Activated T-cell treated with anti-CD3 and anti-CD28 coated beads, Interleukin-2, amount 50 U/mL, for 48 hours (primary cell): ENCODE measurements at regions not wholly inside any gene's neighbourhood (a gene's known extent, or its start where the extent isn't known, plus 50 kb on each side); places are given as distances from the start of the nearest gene placed in this dataset.
"Not testable (repeated sequence)": the region's sequence is repeated elsewhere in the genome, so short reads cannot be mapped to it uniquely, and the experiment has no call there.

Experiments used
- DNase-seq, 2 experiments: peaks; one replicate each; pipeline ENCODE4 v3.0.0-alpha.2; 2020

DNA sequence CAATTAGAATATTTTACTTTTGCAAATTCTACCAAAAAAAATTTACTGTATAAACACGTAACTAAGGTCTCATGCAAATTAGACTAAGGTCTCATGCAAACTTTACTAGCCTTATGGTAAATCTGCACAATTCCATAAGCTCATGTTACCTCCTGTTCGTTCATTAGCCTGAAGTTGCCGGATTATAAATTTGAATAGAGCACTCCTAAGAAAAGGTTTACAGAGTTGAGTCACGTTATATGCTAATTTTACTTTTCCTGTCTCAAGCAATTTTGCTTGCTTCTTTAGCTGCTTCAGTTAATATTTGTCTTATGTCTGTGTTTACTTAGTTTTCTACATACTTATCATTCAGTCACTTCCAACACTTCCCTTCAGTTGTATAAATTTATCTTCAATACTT, 1434.0 kb upstream of the EYS start:
- DNase-seq = no peak

DNA sequence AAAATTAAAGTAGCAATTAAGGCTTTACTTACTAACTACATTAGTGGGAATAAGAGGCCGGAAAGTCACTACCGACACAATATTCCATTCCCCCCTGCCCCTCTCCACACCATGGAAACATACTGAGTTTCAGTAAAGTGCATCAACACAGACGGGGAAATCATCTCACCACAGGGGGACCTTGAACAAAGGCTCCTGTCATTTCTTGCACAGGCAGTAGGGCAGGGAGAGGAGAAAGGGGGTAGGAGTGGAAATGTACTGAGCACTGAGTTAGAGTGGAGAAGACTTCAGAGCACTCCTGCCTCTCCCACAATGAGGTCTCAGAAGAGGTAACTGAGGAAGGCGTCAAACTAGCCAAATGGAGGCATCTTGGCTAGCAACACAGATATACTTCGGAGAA, 1426.9 kb upstream of the EYS start:
- no peak for DNase-seq

DNA sequence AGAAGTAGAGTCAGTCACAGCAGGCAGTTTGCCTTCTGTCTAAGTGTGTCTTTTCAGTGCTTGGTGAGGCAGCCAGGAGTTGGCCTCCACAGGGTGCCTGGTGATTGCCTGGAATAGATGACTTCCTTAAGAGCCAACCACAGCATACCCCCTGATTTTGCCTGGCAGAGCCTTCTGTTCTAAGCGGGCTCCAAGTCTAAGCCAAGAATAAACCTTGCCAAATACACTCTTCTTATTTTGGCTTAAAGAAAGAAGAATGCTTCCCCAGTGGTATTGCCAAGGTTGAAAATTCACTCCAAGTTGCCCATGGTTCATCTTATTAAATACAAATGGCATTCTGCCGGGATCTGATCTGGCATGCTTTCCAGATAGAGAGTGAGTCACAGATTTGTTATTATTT, 1424.8 kb upstream of the EYS start:
- DNase-seq = no peak

DNA sequence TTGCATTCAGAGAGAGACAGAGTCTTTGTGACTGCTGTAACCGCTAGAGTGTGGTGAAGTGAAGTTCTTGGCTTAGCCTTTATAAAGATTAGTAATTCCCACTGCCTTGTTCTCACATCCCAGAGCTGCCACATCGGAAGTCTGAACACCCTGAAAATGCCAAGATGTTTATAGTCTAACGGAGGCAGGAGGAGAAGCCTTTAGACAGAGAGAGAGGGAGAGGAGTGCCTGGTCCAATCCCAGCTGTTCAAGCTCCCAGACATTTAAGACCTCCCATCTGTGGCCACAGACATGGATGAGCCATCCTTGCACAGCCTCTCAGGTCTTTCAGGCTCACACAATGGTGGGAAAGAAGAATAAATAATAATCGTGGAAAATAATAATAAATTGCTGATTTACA, 1422.8 kb upstream of the EYS start:
- DNase-seq = no peak

DNA sequence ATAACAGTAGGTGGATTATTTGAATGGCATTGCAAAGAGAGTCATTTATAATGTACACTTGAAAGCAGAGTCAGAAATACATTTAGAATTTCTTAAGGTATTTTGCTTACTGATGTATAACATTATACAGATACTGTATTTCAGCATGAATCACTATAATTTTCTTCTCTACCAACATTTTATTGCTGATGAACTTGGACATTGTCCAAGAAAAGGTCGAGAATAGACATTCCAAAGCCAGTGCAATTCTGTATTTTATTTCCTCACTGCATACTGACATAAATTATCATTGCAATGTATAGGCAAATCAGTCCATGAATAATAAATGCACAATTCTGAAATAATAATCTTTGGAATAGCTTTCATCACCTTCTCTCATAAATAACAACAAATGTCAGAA, 1420.0 kb upstream of the EYS start:
- DNase-seq = no peak

DNA sequence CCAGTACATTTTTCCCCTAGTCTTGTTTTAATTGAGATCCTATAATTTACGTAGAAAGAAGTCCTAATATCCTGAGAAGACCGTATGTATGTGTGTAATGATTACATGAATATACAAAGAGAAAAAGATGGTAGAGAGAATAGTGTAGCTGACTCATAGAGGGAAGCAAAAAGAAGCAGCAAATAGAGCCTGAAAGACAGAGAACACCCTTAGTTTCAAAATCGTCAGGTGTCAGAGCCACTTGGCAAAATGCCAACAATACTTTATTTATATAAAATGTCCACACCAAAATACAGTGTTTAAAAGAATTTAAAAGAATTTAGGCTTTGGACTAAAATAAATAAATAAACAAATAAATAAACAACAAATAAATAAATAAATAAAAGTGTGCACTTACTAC, 1414.1 kb upstream of the EYS start:
- no peak for DNase-seq

DNA sequence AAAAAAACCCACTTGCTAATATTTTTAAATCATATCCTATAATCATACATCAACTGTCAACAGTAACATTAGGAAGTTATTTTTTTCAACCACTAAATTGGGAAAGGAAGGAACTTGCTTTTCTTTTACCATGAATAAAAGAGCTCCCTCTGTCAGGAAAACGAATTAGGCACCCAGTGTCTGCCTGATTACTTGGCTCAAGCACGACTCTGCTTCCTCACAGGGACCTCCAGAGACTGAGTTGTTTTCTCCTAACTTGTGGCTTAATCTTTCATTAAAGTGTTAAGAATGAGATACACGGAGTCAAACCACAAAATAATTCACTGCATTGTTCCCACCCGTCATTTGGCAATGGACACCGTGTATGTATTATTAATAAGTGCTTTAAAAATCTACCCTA, 1405.1 kb upstream of the EYS start:
- DNase-seq = no peak

DNA sequence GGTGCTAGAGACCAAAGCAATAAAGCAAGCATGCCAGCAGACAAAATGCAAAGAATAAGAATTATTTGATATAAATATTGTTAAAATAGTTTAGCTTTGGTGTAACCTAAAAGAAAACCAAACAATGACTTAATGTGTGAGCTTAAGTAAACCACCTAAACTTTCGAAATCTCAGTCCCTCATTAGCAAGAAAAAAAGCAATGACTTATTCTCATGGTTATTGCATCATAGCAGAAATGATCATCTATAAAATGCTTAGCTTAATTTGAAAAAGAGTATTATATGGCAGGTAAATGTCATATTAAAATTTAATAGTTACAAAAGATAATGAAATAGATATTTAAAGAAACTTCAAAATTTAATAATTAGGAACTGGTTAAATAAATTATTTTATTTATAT, 1395.7 kb upstream of the EYS start:
- no peak for DNase-seq

DNA sequence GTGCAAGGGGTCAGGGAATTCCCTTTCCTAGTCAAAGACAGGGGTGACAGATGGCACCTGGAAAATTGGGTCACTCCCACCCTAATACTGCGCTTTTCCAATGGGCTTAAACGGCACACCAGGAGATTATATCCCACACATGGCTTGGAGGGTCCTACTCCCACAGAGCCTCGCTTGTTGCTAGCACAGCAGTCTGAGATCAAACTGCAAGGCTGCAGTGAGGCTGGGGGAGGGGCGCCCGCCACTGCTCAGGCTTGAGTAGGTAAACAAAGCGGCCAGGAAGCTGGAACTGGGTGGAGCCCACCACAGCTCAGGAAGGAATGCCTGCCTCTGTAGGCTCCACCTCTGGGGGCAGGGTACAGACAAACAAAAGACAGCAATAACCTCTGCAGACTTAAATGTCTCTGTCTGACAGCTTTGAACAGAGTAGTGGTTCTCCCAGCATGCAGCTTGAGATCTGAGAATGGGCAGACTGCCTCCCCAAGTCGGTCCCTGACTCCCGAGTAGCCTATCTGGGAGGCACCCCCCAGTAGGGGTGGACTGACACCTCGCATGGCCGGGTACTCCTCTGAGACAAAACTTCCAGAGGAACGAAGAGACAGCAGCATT, 1388.7 kb upstream of the EYS start:
- not testable (repeated sequence) for DNase-seq

DNA sequence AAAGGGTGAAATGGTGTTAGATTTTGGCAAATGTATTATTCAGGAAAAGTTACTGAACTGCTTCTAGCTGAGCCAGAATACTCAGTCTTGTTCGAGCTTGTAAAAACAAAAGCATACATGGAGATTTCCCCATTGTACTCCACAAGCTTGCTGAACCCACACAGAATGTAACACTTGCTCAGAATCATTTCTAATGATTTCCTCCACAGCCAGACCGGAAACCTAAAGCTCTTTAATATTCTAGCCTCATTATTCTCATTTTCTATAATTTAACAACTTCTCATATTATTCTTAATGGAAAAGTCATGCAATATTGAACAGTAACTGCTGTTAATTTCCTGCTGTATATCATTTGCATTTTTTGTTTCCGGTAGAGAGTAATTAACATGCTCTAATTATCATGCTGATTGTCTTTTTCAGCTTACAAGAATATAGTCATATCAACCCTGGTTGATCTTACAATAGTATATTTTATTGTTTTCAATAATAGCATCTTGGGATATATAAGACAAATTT, 1387.5 kb upstream of the EYS start:
- DNase-seq = no peak

DNA sequence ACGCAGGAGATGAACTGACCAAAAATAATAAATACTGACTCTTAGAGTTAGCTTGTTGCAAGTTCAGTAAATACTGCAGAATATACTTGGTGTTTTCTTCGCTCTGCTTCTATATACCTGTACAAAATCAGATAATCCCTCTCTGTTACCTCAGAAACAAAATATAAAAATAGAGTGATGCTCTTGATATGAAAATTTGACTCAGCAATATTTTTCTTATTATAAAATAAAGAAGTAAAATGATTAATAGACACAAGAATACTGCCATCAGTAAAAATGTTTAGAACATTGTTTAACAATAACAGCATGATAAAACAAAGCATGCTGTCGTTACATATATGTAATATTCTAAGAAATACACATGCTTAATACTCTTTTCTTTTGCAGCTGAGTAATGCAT, 1366.9 kb upstream of the EYS start:
- no peak for DNase-seq

DNA sequence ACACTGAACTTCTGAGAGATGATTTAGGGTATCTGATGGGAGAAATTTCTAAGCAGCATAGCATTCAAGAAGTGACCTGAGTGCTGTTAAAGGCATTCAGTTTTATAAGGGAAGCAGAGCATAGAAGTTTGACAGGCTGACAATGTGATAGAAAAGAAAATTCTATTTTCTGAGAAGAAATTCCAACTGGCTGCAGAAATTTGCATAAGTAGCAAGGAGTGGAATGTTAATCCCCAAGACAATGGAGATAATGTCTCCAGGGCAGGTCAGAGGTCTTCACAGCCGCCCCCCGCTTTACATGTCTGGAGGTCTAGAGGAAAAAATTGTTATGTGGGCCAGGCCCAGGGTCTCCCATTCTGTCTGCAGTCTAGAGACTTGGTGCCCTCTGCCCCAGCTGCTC, 1361.8 kb upstream of the EYS start:
- no peak for DNase-seq

DNA sequence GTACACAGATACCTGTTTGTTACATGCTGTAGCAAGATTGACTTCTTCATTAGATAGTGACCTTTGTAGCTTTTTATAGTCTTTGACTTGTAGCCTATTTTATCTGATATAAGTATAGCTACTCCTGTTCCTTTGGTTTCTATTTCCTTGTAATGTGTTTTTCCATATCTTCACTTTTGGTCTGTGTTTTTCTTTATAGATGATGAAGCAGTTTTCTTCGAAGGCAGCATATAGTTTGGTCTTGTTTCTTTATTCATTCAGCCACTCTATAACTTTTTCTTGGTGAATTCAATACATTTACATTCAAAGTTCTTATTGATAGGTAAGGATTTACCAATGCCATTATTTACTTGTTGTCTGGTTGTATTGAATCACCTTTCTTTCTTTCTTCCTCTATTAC, 1357.3 kb upstream of the EYS start:
- DNase-seq = no peak

DNA sequence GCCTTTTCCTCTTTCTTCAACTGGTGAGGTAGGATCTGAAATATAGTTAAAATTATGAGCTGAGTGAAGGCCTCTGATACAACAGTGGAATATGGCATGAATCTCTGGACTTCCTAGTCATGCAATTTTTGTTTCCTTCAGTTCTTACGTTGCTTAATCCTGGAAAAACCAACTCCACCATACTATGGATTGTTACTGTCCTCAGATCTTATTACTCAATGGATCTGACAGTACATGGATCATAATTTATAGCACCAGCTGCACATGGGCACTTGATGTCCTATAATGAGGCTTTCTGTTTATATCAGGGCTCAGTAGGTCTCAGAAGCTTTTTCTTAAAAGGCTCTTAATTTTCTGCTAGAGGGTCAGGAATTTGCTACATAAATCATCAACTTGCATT, 1341.0 kb upstream of the EYS start:
- DNase-seq = no peak

DNA sequence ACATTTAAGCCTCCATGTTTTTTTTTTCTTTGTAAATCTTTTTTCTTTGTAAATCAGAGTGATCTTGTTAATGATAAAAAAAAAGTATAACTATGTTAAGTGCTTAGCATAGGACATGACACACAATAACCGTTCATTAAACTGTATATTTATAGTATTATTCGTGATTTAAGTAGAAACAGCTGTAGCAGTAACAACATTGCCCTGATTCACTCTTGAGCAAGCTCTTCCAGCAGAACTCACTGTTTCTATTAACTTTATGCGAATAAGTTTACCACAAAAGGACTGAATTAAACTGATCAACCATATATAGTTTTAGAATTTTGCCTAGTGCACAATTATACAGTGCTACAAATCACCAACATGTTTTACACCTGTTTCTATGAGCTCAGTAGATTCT, 1338.0 kb upstream of the EYS start:
- no peak for DNase-seq

DNA sequence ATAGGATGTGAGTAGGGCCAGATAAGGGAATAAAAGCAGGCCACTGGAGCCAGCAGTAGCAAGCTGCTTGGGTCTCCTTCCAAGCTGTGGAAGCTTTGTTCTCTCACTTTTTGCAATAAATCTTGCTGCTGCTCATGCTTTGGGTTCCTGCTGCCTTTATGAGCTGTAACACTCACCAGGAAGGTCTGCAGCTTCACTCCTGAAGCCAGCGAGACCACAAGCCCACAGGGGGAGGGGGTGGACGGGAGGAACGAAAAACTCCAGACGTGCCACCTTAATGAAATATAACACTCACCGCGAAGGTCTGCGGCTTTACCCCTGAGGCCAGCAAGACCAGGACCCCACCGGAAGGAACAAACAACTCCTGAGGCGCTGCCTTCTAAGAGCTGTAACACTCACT, 1324.4 kb upstream of the EYS start:
- DNase-seq = no peak

DNA sequence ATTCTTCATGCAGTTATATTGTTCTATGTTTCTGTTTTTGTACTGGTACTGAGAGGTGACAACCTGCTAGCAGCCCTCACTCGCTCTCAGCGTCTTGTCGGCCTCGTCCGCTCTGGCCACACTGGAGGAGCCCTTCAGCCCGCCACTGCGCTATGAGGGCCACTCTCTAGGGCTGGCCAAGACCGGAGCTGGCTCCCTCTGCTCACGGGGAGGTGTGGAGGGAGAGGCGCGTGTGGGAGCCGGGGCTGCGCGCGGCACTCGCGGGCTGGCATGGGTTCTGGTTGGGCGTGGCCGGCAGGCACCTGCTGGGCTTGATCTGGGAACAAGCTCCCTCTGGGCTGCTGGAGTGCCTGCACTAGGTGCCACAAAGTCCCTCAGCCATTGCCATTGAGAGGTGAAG, 1323.8 kb upstream of the EYS start:
- no peak for DNase-seq

DNA sequence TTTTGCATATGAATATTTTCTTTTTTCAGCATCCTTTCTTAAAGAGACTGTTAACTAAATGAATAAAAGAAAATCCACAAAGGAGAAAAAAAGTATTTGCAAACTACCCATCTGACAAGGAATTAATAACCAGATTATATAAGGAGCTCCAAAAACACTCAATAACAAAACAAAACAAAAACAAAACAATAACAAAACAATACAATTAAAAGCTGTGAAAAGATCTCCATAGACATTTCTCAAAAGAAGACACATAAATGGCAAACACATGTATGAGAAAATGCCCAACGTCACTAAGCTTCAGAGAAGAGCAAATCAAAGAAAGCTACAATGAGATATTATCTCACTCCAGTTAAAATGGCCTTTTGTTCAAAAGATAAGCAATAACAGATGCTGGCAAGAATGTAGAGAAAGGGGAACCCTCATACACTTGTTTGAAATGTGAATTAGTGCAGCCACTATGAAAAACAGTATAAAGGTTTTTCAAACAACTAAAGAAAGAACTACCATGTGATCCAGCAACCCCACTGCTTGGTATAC, 1310.0 kb upstream of the EYS start:
- DNase-seq = no peak

DNA sequence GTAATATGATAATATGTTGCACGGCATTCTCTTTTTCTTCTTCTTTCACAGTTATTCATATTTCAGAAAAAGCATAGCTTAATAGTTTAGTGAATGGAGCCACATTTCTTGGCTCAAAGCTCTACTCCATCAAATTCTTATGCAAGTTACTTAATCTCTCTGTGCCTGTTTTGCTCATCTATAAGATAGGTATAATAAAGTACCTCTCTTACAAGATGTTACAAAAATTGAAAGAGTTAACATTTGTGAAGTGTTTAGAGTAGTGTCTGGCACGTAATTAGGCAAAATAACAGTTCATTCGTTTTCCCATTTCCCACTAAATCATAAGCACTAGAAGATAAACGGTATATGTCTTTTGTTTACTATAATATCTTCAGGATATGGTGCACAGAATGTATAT, 1304.4 kb upstream of the EYS start:
- DNase-seq = no peak

DNA sequence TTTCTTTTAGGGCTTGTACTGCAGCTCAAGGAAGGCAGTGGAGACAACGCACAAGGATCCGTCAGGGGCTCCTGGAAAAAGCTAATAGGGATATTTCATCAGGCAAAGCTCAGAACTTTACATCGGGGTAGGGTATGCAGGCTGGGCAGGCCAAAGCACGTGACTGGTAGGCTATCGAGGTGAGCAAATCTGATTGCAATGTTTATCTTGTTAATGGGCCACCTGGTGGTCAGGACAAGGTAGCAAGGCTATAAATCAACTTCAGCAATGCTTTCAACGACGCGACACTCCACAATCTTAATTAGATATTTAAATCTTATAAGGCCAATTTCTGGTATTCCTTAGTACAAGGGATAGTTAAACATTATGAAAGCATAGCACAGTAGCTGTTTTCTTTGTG, 1302.8 kb upstream of the EYS start:
- DNase-seq = no peak

DNA sequence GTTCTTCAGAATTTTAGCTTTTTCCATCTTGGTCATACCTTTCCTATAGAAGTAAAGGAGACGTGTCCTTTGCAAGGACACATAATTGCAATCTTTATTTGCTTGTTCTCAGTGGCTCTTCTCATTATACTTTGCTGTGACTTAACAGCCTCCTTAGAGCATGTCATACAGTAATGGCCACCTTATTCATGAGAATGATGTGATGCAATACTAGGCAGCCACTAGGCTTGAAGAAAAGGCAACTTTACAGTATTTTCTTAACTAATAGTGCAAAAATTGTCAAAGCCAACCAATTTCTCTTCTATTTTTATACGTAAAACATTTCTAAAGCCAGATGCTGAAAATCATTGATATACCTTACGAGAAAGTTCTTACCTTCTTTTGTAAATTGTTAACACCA, 1296.8 kb upstream of the EYS start:
- no peak for DNase-seq

DNA sequence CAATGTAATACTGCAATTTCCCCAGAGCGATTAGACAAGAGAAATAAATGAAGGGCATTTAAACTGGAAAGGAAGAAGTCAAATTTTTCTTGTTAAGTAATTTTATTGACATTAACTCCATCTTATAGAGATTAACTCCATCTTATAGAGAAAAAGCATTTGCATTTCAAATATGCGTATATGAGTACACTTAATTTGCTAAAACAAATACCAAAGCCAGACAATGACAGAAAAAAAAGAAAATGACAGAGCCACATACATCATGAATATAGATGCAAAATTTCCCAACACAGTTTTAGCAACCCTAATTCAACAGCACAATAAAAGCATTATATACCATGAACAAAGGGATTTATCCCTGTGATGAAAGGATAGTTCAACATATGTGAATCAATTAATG, 1293.1 kb upstream of the EYS start:
- no peak for DNase-seq

DNA sequence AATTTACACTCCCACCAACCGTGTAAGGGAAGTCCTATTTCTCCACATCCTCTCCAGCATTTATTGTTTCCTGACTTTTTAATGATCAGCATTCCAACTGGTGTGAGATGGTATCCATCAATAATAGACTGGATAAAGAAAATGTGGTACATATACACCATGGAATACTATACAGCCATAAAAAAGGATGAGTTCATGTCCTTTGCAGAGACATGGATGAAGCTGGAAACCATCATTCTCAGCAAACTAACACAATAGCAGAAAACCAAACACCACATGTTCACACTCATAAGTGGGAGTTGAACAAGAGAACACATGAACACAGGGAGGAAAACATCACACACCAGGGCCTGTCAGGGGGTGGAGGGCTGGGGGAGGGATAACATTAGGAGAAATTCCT, 1290.6 kb upstream of the EYS start:
- not testable (repeated sequence) for DNase-seq

DNA sequence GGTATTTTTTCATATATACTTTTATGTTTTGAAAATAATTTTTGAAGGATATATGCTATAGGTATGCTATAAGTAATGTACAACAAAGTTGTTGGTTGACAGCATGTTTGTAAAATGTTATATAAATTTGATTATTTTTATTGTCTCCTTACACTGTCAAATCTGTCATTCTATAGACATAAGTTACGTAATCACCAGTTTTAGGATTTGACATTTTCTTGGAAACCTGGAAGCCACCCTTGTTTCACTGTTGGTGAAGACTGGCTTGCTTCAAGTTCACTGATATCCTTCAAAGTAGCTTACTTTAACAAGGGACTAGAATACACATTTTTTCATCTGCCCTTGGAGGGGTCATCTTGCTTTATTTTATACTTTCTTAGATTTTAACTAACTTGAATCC, 1288.6 kb upstream of the EYS start:
- DNase-seq = no peak

DNA sequence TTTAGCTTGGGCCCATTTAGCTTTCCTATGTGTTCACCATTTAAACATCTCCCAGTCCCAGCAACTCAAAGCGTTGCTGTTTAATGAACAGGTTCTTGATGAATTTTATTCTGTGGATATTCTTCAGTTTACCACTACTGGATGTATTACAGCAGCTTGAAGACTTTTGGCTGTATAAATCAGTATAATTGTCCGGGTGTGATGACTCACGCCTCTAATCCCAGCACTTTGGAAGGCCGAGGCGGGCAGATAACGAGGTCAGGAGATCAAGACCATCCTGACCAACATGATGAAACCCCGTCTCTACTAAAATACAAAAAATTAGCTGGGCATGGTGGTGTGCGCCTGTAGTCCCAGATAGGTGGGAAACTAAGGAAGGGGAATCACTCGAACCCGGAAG, 1286.7 kb upstream of the EYS start:
- DNase-seq = not testable (repeated sequence)

DNA sequence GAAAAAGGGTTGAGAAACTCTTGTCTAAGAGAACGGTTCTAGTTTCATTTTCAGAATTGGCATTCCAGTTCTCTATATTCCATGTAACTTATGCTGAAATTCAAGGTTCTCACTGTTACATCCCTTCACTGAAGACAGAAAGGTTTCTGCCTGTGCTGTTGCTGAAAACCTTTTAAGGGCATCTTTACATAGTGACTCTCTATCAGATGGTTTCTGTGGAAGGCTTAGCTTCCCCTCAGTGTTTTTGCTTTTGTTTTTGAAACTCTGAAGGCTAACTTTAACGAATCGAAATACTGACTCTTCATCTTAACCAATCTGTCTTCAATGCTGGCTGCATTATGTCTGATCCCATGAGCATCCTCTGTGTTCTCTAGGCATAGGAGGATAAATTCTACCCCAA, 1286.2 kb upstream of the EYS start:
- no peak for DNase-seq
